GM12865 (cell line): ENCODE measurements at regions not wholly inside any gene's neighbourhood (a gene's known extent, or its start where the extent isn't known, plus 50 kb on each side); places are given as distances from the start of the nearest gene placed in this dataset.

Source experiments
- DNase-seq: peaks from one replicate; pipeline ENCODE4 v3.0.0; 2010; ENCODE audit warnings: low read depth
- H3K4me3 ChIP-seq: 2 replicates; pipeline ENCODE4 v1.5.1; 2011; ENCODE audit warnings: mild to moderate bottlenecking, low read depth, low read length, control low read depth
- TF ChIP-seq, protein P1 (sequence below): IDR thresholded peaks from 2 replicates; pipeline ENCODE4 v1.5.1; 2011; ENCODE audit warnings: low read length, control low read depth, low read depth, inconsistent platforms; ENCODE audit not compliant: insufficient read depth; ENCODE audit errors: missing control alignments

GRCh38 chr10:108362961-108363360 lies 1198.5 kb upstream of the SORCS1 start:
- no peak overlapping the region for H3K4me3 ChIP-seq
- TF ChIP-seq, protein P1, sequence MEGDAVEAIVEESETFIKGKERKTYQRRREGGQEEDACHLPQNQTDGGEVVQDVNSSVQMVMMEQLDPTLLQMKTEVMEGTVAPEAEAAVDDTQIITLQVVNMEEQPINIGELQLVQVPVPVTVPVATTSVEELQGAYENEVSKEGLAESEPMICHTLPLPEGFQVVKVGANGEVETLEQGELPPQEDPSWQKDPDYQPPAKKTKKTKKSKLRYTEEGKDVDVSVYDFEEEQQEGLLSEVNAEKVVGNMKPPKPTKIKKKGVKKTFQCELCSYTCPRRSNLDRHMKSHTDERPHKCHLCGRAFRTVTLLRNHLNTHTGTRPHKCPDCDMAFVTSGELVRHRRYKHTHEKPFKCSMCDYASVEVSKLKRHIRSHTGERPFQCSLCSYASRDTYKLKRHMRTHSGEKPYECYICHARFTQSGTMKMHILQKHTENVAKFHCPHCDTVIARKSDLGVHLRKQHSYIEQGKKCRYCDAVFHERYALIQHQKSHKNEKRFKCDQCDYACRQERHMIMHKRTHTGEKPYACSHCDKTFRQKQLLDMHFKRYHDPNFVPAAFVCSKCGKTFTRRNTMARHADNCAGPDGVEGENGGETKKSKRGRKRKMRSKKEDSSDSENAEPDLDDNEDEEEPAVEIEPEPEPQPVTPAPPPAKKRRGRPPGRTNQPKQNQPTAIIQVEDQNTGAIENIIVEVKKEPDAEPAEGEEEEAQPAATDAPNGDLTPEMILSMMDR, result no peak
- DNase-seq, result no peak

GRCh38 chr10:108362296-108362695 lies 1197.8 kb upstream of the SORCS1 start:
- H3K4me3 ChIP-seq, result no peak overlapping the region
- TF ChIP-seq, protein P1, result no peak
- no peak for DNase-seq

DNA sequence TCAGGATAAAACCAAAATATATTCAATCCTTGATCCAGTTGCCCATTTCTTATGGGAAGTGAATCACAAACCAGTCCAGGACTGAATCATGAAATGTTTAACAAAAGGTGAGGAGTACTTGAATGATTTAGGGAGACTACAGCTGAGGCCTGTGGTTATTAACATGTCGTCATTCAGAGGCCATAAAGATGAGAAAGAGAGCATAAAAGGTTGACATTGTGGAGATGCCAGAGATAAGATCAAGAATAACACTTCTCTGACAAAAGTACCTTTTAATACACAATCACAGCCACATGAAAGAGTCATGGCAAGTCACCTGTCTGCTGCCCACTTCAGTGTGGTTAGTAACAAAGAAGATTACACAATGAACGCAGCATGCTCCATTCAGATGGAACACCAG lies 1195.7 kb upstream of the SORCS1 start:
- no peak overlapping the region for H3K4me3 ChIP-seq
- TF ChIP-seq, protein P1, result no peak

GRCh38 chr10:108358912-108359311 lies 1194.4 kb upstream of the SORCS1 start:
- no peak overlapping the region for H3K4me3 ChIP-seq
- TF ChIP-seq, protein P1, result no peak
- DNase-seq, result peak; percentile 61

More for the DNA sequence above, 1195.7 kb upstream of the SORCS1 start:
- DNase-seq, result peak; percentile 4

GRCh38 chr10:108352771-108353170 lies 1188.3 kb upstream of the SORCS1 start:
- H3K4me3 ChIP-seq, result no peak overlapping the region
- no peak for DNase-seq
- TF ChIP-seq, protein P1, result no peak

DNA sequence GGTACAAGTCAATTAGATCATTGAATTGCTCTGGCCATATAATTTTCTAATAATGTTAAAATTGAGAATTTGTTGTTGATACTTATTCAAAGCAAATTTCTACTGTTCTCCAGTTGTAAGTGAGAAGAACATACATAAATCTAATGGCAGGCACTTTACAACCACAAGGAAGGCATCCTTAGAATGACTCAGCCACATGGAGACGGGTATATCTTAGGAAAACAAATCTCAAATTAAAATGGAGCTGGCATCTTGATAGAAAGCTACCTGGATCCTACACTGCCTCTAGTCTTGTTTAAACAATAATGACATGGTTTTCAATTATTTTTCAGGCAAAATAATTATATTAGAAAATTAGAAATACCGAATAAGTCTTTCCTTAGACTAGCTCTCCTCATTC lies 1183.7 kb upstream of the SORCS1 start:
- H3K4me3 ChIP-seq, result no peak overlapping the region
- TF ChIP-seq, protein P1, result no peak
- DNase-seq, result no peak

DNA sequence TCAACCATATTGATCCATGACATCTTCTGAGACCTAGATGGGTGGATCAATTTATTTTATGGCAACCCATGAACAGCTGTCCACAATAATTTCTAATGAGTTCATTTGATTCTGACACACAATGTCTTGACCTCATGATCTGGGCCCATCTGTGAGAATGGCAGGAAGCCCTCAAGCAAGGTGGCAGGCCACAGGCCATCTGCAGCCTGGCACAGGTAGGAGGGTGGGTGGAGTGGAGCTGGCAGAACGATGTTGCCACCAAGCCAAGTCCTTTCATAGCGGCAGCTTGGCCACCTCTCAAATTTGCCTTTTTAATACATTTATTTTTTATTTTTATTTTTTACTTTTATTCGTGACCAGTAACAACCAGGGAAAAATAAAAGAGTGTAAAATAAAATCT lies 1181.6 kb upstream of the SORCS1 start:
- no peak overlapping the region for H3K4me3 ChIP-seq
- no peak for DNase-seq
- TF ChIP-seq, protein P1, result no peak
